Esophagus squamous epithelium (tissue), 4 donors: ENCODE measurements at regions not wholly inside any gene's neighbourhood (a gene's known extent, or its start where the extent isn't known, plus 50 kb on each side); places are given as distances from the start of the nearest gene placed in this dataset.

Experiments
- POLR2A ChIP-seq, 4 donors: fragments of 450-650 bp; IDR thresholded peaks; one replicate each; pipeline ENCODE4 v1.6.1; 2017; ENCODE audit warnings: antibody characterized with exemption in 4 of 4, mild to moderate bottlenecking in 4 of 4, moderate library complexity in 3 of 4
- TF ChIP-seq, protein P1 (sequence below), 6 experiments: fragments of 450-650 bp in 4 of 6; fragments of 200-600 bp in 2 of 6; sonication (generic) in 2 of 6; IDR thresholded peaks; one replicate each; pipeline ENCODE4 v1.5.1; 2016 to 2019; ENCODE audit warnings: antibody characterized with exemption in 6 of 6, mild to moderate bottlenecking in 4 of 6, moderate library complexity in 4 of 6

DNA sequence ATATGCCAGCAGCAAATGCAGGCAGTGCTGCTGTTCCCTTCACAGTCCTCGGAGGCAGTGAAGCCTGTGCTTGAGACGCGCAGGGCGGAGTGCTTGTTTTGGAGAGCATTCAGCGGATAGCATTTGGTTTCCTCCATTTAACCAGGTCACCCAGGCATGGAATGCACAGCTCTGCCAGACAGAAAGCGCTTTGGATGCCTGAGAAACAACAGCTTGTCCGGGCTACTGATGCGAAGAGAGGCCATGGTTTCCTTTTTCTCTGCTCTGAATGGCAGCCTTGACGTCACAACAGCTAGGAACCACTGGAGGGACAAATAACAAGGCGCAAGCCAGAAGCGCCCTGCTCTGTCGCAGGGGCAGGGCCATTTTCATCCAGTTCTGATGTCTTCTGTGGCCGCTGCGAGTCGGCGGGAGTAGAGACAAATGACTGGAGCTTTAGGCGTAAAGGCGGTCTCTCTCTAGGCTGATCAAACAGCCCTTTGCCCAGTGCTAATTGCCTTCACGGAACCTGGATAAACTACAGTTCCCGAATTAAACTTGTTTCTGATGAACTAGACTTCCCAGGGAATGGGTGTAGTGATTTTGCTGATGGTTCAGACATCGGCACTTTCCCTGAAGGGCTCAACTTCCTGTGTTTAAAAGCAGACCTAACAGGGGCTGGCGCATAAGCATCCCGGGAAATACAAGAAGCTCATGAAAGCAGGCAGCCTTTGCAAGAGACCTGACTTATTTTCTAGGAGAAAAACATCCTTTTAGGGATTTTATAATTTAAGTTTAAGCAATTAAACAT, 187.6 kb upstream of the KLF14 start:
- TF ChIP-seq, protein P1, sequence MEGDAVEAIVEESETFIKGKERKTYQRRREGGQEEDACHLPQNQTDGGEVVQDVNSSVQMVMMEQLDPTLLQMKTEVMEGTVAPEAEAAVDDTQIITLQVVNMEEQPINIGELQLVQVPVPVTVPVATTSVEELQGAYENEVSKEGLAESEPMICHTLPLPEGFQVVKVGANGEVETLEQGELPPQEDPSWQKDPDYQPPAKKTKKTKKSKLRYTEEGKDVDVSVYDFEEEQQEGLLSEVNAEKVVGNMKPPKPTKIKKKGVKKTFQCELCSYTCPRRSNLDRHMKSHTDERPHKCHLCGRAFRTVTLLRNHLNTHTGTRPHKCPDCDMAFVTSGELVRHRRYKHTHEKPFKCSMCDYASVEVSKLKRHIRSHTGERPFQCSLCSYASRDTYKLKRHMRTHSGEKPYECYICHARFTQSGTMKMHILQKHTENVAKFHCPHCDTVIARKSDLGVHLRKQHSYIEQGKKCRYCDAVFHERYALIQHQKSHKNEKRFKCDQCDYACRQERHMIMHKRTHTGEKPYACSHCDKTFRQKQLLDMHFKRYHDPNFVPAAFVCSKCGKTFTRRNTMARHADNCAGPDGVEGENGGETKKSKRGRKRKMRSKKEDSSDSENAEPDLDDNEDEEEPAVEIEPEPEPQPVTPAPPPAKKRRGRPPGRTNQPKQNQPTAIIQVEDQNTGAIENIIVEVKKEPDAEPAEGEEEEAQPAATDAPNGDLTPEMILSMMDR (IDR thresholded peaks at IDR 0.05): no peak
- TF ChIP-seq POLR2A (IDR thresholded peaks at IDR 0.05): no peak
